NCI-H82 (cell line): ENCODE measurements at regions not wholly inside any gene's neighbourhood (a gene's known extent, or its start where the extent isn't known, plus 50 kb on each side); places are given as distances from the start of the nearest gene placed in this dataset.

Experiments
- DNase-seq: peaks from one replicate; lab custom pipeline; 2025; lab: John Stamatoyannopoulos, UW

DNA sequence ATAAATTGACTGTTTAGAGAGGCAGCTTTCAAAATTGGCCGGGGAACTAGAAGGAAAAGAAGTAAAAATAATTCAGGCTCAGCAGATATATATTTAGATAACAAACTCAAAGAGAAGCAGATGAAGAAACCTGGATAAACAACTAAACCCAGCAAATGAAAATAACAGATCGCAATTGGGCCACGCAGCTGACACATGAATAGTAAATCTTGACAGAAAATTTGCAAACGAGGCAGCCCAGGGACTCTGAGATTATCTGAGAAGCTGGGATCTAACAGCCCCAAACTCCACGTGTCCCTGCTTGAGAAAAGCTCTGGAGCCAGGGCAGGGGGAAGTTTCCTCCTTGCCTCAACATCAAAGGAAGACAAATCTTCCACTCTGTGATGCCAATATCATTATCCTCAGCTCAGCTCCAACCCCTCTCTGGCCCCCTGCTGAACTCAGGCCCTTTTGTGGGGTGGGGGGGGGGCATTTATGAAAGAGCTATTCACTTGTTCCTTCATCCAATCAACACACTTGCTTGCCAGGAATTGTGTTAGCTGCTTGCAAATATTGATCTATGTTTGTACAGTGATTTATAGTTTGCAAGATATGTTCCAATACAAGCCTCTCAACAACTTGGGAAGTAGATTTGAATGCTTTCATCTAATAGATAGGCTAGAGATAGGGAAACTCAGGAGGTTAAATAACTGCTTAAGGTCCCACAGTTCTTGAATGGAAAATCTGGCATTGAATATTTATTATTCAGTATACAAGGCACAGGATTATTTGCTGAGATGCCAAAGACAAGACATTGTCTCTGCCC lies 72.5 kb upstream of the C11orf87 start:
- DNase-seq = no peak

DNA sequence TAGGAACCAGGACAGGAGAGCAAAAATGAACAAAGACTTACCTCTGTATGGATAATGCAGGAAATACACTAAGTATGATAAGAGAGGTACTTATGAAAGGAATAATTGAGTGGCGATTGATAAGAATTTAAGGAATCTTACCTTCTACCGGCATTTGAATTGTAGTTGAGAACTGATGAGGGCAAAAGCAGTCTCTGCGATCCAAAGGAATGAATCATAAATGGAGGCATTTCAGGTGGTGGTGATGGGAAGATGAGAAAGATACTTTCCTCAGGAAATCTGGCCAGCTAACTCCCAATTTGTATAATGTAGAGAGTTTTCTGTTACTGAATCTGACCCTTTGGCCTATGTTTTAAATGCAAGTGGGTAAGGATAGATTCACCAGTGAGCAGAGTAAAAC lies 71.9 kb upstream of the C11orf87 start:
- no peak for DNase-seq

DNA sequence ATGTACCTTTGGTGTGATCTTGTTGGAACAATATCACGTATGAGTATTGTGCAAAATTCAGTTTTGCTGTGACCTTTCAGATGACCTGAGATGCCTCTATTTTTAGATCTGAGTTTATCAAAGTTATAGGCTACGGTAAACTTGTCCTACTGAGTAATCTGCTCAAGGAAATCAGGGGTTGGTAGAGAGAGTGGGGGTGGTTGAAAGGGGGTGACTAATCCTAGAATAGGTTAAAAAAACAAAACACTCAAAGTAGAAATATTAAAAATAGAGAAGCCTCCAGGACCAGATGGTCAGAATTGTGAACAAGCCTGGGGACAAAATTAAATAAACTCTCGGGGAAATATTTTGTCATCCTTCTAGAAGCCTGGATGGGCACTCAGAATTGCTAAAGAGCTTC lies 59.9 kb upstream of the C11orf87 start:
- DNase-seq = no peak

DNA sequence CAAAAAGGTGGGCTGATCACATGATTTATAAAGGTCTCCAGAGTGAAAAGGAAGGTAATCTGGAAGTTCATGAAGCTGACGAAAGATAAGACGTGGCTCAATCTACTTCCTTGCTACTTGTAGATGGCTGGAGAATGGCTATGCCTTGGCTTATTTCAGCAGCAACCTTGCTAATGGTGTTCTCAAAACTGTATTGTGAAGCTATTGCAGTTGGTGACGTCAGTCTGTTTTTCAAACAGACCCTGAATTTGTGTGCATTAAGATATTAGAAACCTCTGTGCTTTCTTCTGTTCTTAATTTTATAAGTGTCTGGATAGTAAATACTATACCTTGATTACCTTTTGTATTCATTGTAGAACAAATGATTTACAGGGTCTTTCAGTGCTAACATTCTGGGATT lies 58.3 kb upstream of the C11orf87 start:
- DNase-seq = no peak

GRCh38 chr11:109364851-109365250 lies 57.1 kb upstream of the C11orf87 start:
- no peak for DNase-seq

DNA sequence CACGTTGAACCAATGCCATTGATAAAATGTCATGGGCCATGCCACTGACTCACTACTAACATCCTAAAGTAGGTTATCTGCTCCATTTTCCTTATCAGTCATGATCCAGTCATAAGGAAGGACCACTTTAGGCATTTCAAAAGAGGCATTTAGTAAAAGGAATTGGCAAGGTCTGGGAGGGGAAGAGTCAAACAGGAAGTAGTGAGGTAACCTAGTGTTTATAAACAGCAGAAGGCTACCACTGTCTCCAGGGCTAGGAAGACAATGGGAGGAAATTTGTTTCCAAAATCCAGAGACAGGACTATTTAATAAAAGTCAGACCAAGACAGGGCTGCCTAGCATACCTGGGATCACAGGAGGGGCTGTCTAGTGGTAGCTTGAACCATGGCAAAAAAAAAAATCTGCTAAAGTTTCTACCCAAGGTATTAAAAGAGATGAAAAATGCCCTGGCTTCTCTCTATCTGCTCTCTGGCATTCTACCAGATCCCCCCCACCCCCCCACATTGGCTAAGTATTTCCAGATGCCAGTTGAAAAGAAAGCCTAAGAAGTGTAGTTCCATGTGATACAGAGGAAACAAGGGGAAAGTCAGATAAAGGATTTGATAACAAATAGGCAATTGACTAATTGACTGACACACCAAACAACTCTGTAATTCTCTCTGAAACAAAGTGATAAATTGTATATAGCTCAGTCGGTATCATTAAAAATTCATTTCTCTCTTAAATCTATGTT lies 50.4 kb upstream of the C11orf87 start:
- DNase-seq = no peak
